ENCODE measurements at regions not wholly inside any gene's neighbourhood (a gene's known extent, or its start where the extent isn't known, plus 50 kb on each side); places are given as distances from the start of the nearest gene placed in this dataset.

DNA sequence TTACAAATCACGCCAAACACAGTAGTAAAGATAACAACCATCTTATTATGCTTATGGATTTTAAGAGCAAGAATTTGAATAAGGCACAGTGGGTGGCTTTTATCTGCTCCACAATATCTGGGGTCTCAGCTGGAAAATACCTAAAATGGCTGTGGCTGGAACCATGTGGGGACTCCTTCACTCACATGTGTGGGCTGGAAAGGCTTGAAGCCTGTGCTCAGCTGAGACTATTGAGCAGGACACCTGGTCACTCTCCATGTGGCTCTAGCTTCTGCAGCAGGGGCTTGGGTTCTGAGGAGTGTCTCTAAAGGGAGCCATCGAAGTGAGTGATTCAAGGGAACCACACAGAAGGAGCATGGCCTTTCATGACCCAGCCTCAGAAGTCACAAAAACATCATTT, 239.6 kb upstream of the B3GALT2 start:
- no peak for TF ChIP-seq CTCF (IDR thresholded peaks at IDR 0.05)
- no peak for TF ChIP-seq POLR2A (IDR thresholded peaks at IDR 0.05)
